ENCODE measurements at regions not wholly inside any gene's neighbourhood (a gene's known extent, or its start where the extent isn't known, plus 50 kb on each side); places are given as distances from the start of the nearest gene placed in this dataset.

DNA sequence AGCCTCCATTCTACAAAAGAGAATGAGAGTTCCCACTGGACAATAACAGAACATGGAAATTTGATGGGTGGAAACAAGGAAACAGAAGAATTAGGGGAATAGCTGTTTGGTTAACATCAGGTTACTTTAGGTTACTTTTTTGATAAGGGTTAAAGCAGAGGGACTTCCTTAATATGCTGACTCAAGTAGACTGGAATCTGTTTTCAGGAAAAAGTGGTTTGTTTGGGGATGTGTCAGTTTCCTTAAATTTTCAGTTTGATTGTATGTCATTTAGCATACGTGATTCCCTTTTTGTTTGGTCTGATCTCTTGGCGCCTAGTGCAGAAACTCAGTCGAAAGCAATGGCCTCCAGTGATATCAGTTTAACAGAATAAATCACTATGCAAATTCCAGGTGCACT, 411.8 kb upstream of the GRM7 start:
- Histone ChIP-seq H3K27ac (no peak overlapping the region), H3K27me3 (no peaks in the 10 kb centered on the region), H3K9me3 (no peaks in the 10 kb centered on the region), H3K4me3 (no peak overlapping the region), H3K4me1 (ENCODE audit: insufficient read depth) (no peaks in the 10 kb centered on the region), H3K36me3 (no peaks in the 10 kb centered on the region)
- 58 to 72% (median 62%) methylated on average over 3 of the region's 3 CpGs for WGBS, 3 donors
- intact Hi-C loops (cut with DNase I), result no loop called here
- DNase-seq, result no peak
- TF ChIP-seq EP300 (IDR thresholded peaks at IDR 0.05) (no peak), POLR2A (IDR thresholded peaks at IDR 0.05) (no peak)
- TF ChIP-seq, protein P1, sequence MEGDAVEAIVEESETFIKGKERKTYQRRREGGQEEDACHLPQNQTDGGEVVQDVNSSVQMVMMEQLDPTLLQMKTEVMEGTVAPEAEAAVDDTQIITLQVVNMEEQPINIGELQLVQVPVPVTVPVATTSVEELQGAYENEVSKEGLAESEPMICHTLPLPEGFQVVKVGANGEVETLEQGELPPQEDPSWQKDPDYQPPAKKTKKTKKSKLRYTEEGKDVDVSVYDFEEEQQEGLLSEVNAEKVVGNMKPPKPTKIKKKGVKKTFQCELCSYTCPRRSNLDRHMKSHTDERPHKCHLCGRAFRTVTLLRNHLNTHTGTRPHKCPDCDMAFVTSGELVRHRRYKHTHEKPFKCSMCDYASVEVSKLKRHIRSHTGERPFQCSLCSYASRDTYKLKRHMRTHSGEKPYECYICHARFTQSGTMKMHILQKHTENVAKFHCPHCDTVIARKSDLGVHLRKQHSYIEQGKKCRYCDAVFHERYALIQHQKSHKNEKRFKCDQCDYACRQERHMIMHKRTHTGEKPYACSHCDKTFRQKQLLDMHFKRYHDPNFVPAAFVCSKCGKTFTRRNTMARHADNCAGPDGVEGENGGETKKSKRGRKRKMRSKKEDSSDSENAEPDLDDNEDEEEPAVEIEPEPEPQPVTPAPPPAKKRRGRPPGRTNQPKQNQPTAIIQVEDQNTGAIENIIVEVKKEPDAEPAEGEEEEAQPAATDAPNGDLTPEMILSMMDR (IDR thresholded peaks at IDR 0.05), result no peak

DNA sequence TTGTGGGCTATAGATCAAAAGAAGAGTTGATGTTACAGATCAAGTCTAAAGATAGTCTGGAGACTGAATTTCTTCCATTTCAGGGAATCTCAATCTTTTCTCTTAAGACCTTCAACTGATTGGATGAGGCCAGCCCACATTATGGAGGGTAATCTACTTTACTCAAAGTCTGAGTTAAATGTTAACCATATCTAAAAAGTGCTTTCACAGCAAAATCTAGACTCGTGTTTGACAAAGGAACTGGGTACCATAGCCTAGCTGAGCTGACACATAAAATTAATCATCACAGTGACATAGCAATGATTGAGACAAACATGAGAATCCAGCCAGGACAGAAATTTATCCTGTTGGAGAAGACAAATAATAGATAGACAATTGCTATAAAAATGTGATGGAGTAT, 407.9 kb upstream of the GRM7 start:
- Histone ChIP-seq H3K36me3 (no peaks in the 10 kb centered on the region), H3K4me1 (ENCODE audit: insufficient read depth) (no peaks in the 10 kb centered on the region), H3K4me3 (no peak overlapping the region), H3K27ac (no peak overlapping the region), H3K27me3 (no peaks in the 10 kb centered on the region), H3K9me3 (no peaks in the 10 kb centered on the region)
- WGBS, 3 donors, result 67 to 79% (median 76%) methylated on average over 1 of the region's 1 CpG
- TF ChIP-seq POLR2A (IDR thresholded peaks at IDR 0.05) (no peak), EP300 (IDR thresholded peaks at IDR 0.05) (no peak)
- TF ChIP-seq, protein P1 (IDR thresholded peaks at IDR 0.05), result no peak
- intact Hi-C loops (cut with DNase I), result no loop called here
- no peak for DNase-seq

DNA sequence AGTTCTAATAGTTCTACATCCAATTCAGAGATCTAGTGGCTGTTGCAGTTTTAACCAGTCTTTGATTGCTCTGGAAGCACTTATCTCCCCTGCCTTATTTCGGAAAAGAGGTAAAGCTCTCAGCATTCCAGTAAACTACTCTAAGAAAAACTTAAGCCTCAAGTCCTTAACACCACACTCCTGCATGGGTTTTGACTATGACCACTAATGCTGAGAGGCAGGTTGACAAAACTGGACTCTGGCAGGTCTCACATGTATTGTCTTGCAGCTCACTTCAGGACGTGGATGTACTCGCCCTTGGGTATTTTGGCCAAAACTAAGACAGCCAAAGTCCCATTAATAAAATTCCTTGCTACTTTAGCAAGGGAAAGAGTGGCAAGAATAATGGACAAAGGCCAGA, 405.9 kb upstream of the GRM7 start:
- Histone ChIP-seq H3K27ac (no peak overlapping the region), H3K4me3 (no peak overlapping the region), H3K4me1 (ENCODE audit: insufficient read depth) (no peaks in the 10 kb centered on the region), H3K27me3 (no peaks in the 10 kb centered on the region), H3K36me3 (no peaks in the 10 kb centered on the region), H3K9me3 (no peaks in the 10 kb centered on the region)
- intact Hi-C loops (cut with DNase I), result no loop called here
- TF ChIP-seq, protein P1 (IDR thresholded peaks at IDR 0.05), result no peak
- TF ChIP-seq EP300 (IDR thresholded peaks at IDR 0.05) (no peak), POLR2A (IDR thresholded peaks at IDR 0.05) (no peak)
- 82 to 90% (median 87%) methylated on average over 3 of the region's 3 CpGs for WGBS, 3 donors
- DNase-seq, result no peak

DNA sequence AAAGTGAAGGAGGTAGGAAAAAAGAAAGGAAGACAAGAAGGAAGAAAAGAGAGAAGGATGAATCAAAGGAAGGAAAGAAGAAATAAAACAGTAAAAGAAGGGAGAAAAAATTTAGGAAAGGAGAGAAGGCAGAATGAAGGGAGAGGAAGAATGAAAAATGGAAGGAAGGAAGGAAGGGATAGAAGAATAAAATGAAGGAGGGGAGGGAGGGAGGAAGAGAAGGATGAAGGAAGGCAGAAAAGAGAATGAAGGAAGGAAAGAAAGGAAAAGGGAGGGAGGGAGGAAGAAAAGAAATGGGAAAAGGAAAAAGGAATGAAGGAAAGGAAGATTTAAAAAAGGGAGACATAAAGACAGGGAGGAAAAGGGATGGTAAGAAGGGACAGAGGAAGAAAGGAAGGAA, 393.7 kb upstream of the GRM7 start:
- Histone ChIP-seq H3K27ac (no peak overlapping the region), H3K36me3 (no peaks in the 10 kb centered on the region), H3K4me3 (no peak overlapping the region), H3K4me1 (ENCODE audit: insufficient read depth) (no peaks in the 10 kb centered on the region), H3K27me3 (no peaks in the 10 kb centered on the region), H3K9me3 (no peaks in the 10 kb centered on the region)
- no peak for DNase-seq
- intact Hi-C loops (cut with DNase I), result no loop called here
- TF ChIP-seq POLR2A (IDR thresholded peaks at IDR 0.05), result no peak
- TF ChIP-seq EP300 (IDR thresholded peaks at IDR 0.05), result no peak
- TF ChIP-seq, protein P1 (IDR thresholded peaks at IDR 0.05), result no peak

DNA sequence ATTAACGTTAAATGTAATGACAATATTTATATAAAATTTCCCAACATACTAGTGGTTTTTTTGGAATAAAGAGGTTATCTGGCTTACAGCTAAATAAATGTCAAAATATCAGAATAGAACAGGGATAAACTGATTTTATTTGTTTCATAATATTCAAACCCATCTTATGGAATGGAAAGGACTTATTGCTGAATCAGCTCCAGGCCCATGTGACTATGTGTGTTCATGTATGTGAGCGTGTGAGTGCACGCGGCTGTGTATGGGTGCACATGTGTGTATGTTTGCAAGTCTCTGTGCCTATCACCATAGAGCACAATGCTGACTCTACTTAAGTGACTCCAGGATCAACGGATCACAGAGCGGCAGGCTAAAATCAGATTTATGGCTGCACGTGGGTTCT, 392.3 kb upstream of the GRM7 start:
- 82 to 91% (median 84%) methylated on average over 7 of the region's 7 CpGs for WGBS, 3 donors

More for the DNA sequence above, 392.3 kb upstream of the GRM7 start:
- TF ChIP-seq POLR2A (IDR thresholded peaks at IDR 0.05) (no peak), EP300 (IDR thresholded peaks at IDR 0.05) (no peak)
- TF ChIP-seq, protein P1 (IDR thresholded peaks at IDR 0.05), result no peak
- Histone ChIP-seq H3K36me3 (no peaks in the 10 kb centered on the region), H3K27me3 (no peaks in the 10 kb centered on the region), H3K9me3 (no peaks in the 10 kb centered on the region), H3K4me3 (no peak overlapping the region), H3K4me1 (ENCODE audit: insufficient read depth) (no peaks in the 10 kb centered on the region), H3K27ac (no peak overlapping the region)
- no peak for DNase-seq
- intact Hi-C loops (cut with DNase I), result no loop called here
